Muscle layer of duodenum (tissue), 2 donors: ENCODE measurements at regions not wholly inside any gene's neighbourhood (a gene's known extent, or its start where the extent isn't known, plus 50 kb on each side); places are given as distances from the start of the nearest gene placed in this dataset.

ENCODE experiments used
- H3K27ac ChIP-seq: one replicate; pipeline ENCODE4 v1.7.0; 2013; ENCODE audit warnings: mild to moderate bottlenecking, low read length
- H3K27me3 ChIP-seq: one replicate; pipeline ENCODE4 v1.7.0; 2013; ENCODE audit warnings: low read depth, mild to moderate bottlenecking, control low read depth, low read length
- H3K36me3 ChIP-seq, 2 donors: one replicate each; pipeline ENCODE4 v1.7.0; 2013; ENCODE audit warnings: low read length in 2 of 2, control low read depth in 1 of 2, mild to moderate bottlenecking in 1 of 2; ENCODE audit not compliant: insufficient read depth in 2 of 2, control insufficient read depth in 1 of 2
- H3K4me1 ChIP-seq, 2 donors: one replicate each; pipeline ENCODE4 v1.7.0; 2013; ENCODE audit warnings: low read length in 2 of 2, mild to moderate bottlenecking in 2 of 2, control low read depth in 1 of 2, moderate library complexity in 1 of 2; ENCODE audit not compliant: insufficient read depth in 2 of 2, control insufficient read depth in 1 of 2
- H3K4me3 ChIP-seq, 2 donors: one replicate each; pipeline ENCODE4 v1.7.0; 2013; ENCODE audit warnings: low read length in 2 of 2, low read depth in 1 of 2, mild to moderate bottlenecking in 1 of 2
- H3K9me3 ChIP-seq, 2 donors: one replicate each; pipeline ENCODE4 v1.7.0; 2013; ENCODE audit warnings: low read length in 2 of 2, control low read depth in 1 of 2, mild to moderate bottlenecking in 1 of 2; ENCODE audit not compliant: control insufficient read depth in 1 of 2
- donor health status: healthy.

DNA sequence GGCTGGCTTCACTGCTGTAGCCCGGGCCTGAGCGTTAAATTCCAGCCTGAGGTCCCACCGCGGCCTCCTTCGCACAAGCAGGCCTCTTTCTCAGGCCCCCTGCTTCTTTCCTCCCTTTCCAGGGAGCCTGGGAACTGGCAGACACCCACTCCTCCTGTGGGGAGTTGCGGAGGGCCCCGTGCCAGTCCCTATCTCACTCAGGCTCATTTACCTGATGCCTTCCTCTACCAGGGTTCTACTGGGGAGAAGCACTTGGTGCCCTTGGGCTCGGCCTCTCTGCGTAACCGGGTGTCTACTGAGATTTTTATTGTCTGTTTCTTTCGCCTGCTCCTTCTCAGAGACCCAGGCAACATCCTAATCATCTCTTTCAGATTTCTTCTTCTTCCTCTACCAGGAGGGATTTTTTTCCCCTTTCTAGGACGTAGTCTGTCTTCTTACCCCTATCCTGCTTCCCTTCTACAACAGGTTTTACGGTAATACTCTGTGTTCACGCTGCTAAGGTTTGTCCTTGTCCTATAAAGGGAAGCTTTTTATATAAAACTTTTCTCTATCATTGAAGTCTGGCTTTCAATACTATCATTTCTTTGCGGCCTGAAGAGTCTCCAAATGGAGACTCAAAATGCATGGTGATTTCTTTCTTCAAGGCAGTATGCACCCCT, 135.4 kb upstream of the GPR12 start:
- H3K27ac ChIP-seq: no peak overlapping the region
- no peaks in the 10 kb centered on the region for H3K4me1 ChIP-seq
- H3K36me3 ChIP-seq: no peaks in the 10 kb centered on the region
- no peaks in the 10 kb centered on the region for H3K9me3 ChIP-seq
- H3K27me3 ChIP-seq: peaks cover 4% of the 10 kb centered on the region
- no peak overlapping the region for H3K4me3 ChIP-seq

- no peak overlapping the region for H3K4me3 ChIP-seq
- no peak overlapping the region for H3K27ac ChIP-seq
- H3K27me3 ChIP-seq: peaks cover 4% of the 10 kb centered on the region
- no peaks in the 10 kb centered on the region for H3K9me3 ChIP-seq
- no peaks in the 10 kb centered on the region for H3K36me3 ChIP-seq
- H3K4me1 ChIP-seq: no peaks in the 10 kb centered on the region
Observed at GRCh38 chr13:26895081-26895807, 134.7 kb upstream of the GPR12 start.

GRCh38 chr13:26888632-26889031, 128.0 kb upstream of the GPR12 start:
- Histone ChIP-seq H3K27ac (no peak overlapping the region), H3K4me3 (no peak overlapping the region), H3K27me3 (no peaks in the 10 kb centered on the region), H3K9me3 (no peaks in the 10 kb centered on the region), H3K4me1 (no peaks in the 10 kb centered on the region), H3K36me3 (no peaks in the 10 kb centered on the region)

DNA sequence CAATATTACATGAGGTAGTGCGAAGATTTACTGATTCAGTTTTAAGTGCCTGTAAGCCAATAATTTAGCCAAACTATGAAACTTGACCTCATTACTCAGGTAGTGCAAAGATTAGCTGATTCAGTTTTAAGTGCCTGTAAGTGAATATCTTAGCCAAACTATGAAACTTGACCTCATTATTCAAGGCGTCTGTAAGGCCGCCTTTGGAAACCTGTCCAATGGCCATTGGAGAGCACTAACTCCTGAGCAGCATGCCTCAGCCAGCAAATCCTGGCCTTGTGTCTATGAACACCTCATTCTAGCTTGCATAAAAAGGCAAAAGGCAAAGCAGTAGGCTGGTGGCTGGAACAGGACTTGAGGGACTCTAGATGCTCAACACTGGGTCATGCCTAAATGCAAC, 127.0 kb upstream of the GPR12 start:
- no peaks in the 10 kb centered on the region for H3K27me3 ChIP-seq
- H3K4me1 ChIP-seq: no peaks in the 10 kb centered on the region
- no peaks in the 10 kb centered on the region for H3K36me3 ChIP-seq
- H3K4me3 ChIP-seq: no peak overlapping the region
- H3K9me3 ChIP-seq: no peaks in the 10 kb centered on the region
- no peak overlapping the region for H3K27ac ChIP-seq

DNA sequence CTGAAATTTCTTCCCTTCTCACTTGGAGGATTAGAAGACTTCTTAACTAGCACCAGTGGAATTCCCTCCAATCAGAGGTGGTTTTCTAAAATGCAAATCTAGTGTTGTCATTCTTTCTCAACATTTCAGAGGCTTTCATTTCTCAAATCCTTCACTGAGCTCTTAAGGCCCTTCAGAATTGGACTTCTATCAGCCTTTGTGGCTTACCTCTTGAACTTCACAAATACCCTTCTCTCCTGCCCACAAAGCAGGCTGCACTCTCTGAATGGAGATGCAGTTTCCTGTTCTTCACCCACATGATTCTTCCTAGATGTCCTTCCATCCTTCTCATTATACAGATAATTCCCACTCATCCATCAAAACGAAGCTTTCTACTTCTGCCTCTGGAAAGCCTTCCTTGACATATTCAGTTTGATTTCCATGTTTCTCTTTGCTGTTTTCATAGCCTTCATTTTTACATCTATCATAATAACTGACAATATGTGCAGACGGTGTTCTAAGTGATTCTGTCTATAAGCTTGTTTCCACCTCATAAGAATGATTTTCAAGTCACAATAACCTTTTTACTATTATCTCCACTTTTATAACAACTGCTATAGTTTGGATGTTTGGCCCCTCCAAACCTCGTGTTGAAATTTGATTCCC, 123.1 kb upstream of the GPR12 start:
- Histone ChIP-seq H3K4me1 (no peaks in the 10 kb centered on the region), H3K9me3 (no peaks in the 10 kb centered on the region), H3K36me3 (no peaks in the 10 kb centered on the region), H3K27me3 (no peaks in the 10 kb centered on the region), H3K27ac (no peak overlapping the region), H3K4me3 (no peak overlapping the region)

GRCh38 chr13:26882731-26883130, 122.1 kb upstream of the GPR12 start:
- Histone ChIP-seq H3K4me3 (no peak overlapping the region), H3K27me3 (no peaks in the 10 kb centered on the region), H3K9me3 (peaks cover 0 to 5% of the 10 kb centered on the region in 2 donors), H3K36me3 (no peaks in the 10 kb centered on the region), H3K4me1 (no peaks in the 10 kb centered on the region), H3K27ac (no peak overlapping the region)

DNA sequence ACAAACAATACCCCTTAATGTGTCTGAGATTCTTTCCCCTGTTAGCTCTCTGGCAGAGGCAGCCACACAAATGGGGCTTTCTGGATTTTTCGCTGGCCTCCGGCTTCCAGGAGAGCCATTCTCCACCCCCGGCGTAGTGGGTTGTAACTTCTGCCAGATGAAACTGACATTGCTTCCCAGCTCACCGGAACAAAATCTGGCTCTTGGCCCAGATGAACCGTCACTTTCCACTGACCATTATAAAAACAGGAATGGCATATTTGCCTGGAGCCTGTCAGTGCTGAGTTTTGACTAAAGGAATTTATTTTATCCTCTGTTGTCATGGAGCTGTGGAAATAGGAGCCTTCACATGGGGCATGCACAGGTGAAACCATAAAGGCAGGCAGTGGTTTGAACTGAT, 120.6 kb upstream of the GPR12 start:
- no peak overlapping the region for H3K27ac ChIP-seq
- no peaks in the 10 kb centered on the region for H3K27me3 ChIP-seq
- peaks cover 0 to 12% of the 10 kb centered on the region in 2 donors for H3K9me3 ChIP-seq
- H3K36me3 ChIP-seq: no peaks in the 10 kb centered on the region
- H3K4me1 ChIP-seq: no peaks in the 10 kb centered on the region
- H3K4me3 ChIP-seq: peak overlapping the region in 1 of 2 donors; percentile 12

- no peaks in the 10 kb centered on the region for H3K4me1 ChIP-seq
- H3K27ac ChIP-seq: no peak overlapping the region
- H3K4me3 ChIP-seq: peak overlapping the region in 1 of 2 donors; percentile 12
- H3K27me3 ChIP-seq: no peaks in the 10 kb centered on the region
- no peaks in the 10 kb centered on the region for H3K36me3 ChIP-seq
- peaks cover 0 to 14% of the 10 kb centered on the region in 2 donors for H3K9me3 ChIP-seq
Observed at GRCh38 chr13:26880735-26881134, 120.1 kb upstream of the GPR12 start.

DNA sequence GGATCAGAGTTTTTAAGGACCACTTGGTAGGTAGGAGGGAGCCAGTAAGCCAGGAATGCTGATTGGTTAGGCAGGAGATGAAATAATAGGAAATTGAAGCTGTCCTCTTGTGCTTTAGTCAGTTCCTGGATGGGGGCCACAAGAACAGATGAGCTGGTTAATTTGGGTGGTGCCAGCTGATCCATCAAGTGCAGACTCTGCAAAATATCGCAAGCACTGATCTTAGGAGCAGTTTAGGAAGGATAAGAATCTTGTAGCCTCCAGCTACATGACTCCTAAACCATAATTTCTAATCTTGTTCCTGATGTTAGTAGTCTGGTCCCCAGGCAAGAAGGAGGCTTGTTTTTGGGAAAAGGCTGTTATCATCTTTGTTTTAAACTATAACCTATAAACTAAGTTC, 117.9 kb upstream of the GPR12 start:
- Histone ChIP-seq H3K4me3 (no peak overlapping the region), H3K9me3 (peaks cover 0 to 17% of the 10 kb centered on the region in 2 donors), H3K27me3 (no peaks in the 10 kb centered on the region)

DNA sequence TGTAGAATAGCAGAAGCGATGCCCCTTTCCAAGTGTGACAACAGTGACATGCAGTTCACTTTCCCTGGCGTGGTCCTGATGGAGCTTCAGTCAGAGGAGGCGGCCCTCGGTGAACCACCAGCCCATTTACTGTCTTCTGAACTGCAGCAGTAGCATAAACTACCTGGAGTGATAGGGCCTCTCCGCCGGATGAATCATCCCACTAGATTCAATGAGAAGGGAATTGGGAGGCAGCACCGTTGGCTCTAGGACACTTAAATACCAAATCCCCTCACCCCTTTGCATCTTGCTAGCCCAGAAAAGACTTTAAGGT, 112.8 kb upstream of the GPR12 start:
- H3K27ac ChIP-seq: no peak overlapping the region
- peaks cover 0 to 17% of the 10 kb centered on the region in 2 donors for H3K9me3 ChIP-seq
- no peak overlapping the region for H3K4me3 ChIP-seq
- no peaks in the 10 kb centered on the region for H3K27me3 ChIP-seq
- no peaks in the 10 kb centered on the region for H3K4me1 ChIP-seq
- H3K36me3 ChIP-seq: no peaks in the 10 kb centered on the region

More for the DNA sequence above, 117.9 kb upstream of the GPR12 start:
- H3K27ac ChIP-seq: no peak overlapping the region
- no peaks in the 10 kb centered on the region for H3K36me3 ChIP-seq
- no peaks in the 10 kb centered on the region for H3K4me1 ChIP-seq

- Histone ChIP-seq H3K4me1 (no peaks in the 10 kb centered on the region), H3K36me3 (no peaks in the 10 kb centered on the region), H3K27me3 (no peaks in the 10 kb centered on the region), H3K4me3 (no peak overlapping the region), H3K9me3 (peaks cover 0 to 12% of the 10 kb centered on the region in 2 donors), H3K27ac (no peak overlapping the region)
Observed at GRCh38 chr13:26872525-26873385, 112.2 kb upstream of the GPR12 start.
